Lower leg skin (tissue), 3 donors: ENCODE measurements at regions not wholly inside any gene's neighbourhood (a gene's known extent, or its start where the extent isn't known, plus 50 kb on each side); places are given as distances from the start of the nearest gene placed in this dataset.
"Not testable (repeated sequence)": the region's sequence is repeated elsewhere in the genome, so short reads cannot be mapped to it uniquely, and the experiment has no call there.

Experiments
- CTCF ChIP-seq, 3 donors: fragments of 450-650 bp; IDR thresholded peaks; one replicate each; pipeline ENCODE4 v1.5.1; 2016; ENCODE audit warnings: antibody characterized with exemption in 3 of 3, mild to moderate bottlenecking in 3 of 3, moderate library complexity in 2 of 3
- POLR2A ChIP-seq, 2 donors: fragments of 450-650 bp; IDR thresholded peaks; one replicate each; pipeline ENCODE4 v1.6.1; 2016 to 2017; ENCODE audit warnings: antibody characterized with exemption in 2 of 2, mild to moderate bottlenecking in 1 of 2, moderate library complexity in 1 of 2

- TF ChIP-seq POLR2A, CTCF (IDR thresholded peaks at IDR 0.05): not testable (repeated sequence)
These were observed 85.0 kb downstream of the TBR1 start for GRCh38 chr2:161500892-161501610.
